PC-3 (cell line): ENCODE measurements at regions not wholly inside any gene's neighbourhood (a gene's known extent, or its start where the extent isn't known, plus 50 kb on each side); places are given as distances from the start of the nearest gene placed in this dataset.

Experiments used
- ATAC-seq: fragments of 200-7000 bp; cut with Tn5 transposase; 2 replicates; pipeline ENCODE4 v1.9.1; 2020; ENCODE audit warnings: mild to moderate bottlenecking, moderate library complexity
- BruUV-seq: library from RNA; stranded (reverse); fragments of 400-500 nt; replicated peaks from 2 replicates; lab custom pipeline; 2021; lab: Mats Ljungman, UMichigan
- CTCF ChIA-PET: fragments of 300-600 bp; sonication (Branson Sonifier 250); formaldehyde crosslinking; loops from one replicate; lab custom pipeline; 2022; ENCODE audit warnings: antibody characterized with exemption; lab: Charles Lee
- POLR2A ChIA-PET: fragments of 300-600 bp; sonication (Branson Sonifier 250); formaldehyde crosslinking; loops from one replicate; lab custom pipeline; 2022; ENCODE audit warnings: antibody characterized with exemption; ENCODE audit not compliant: unreplicated experiment; lab: Charles Lee
- DNase-seq: peaks from one replicate; pipeline ENCODE4 v3.0.0-alpha.2; 2015
- H2AFZ ChIP-seq: fragments of 300-600 bp; sonication (generic); 2 replicates; pipeline ENCODE4 v1.6.0; 2016; ENCODE audit warnings: antibody characterized with exemption, low read length
- H3F3A ChIP-seq: fragments of 300-600 bp; sonication (generic); one replicate; pipeline ENCODE4 v1.6.0; 2017; ENCODE audit warnings: antibody characterized with exemption, low read length, control low read depth, mild to moderate bottlenecking; ENCODE audit not compliant: unreplicated experiment
- H3K27ac ChIP-seq: fragments of 300-600 bp; sonication (generic); 2 replicates; pipeline ENCODE4 v1.5.1; 2016; ENCODE audit warnings: mild to moderate bottlenecking, low read length
- H3K27me3 ChIP-seq: fragments of 300-600 bp; sonication (generic); 2 replicates; pipeline ENCODE4 v1.6.1; 2016; ENCODE audit warnings: low read length, mixed read lengths
- H3K36me3 ChIP-seq: fragments of 300-600 bp; sonication (generic); 2 replicates; pipeline ENCODE4 v1.6.1; 2016; ENCODE audit warnings: low read depth, mixed run types, low read length, mixed read lengths
- H3K4me1 ChIP-seq: fragments of 300-600 bp; sonication (generic); 2 replicates; pipeline ENCODE4 v1.5.1; 2016; ENCODE audit warnings: low read length; ENCODE audit not compliant: insufficient read depth
- H3K4me2 ChIP-seq: fragments of 300-600 bp; sonication (generic); 2 replicates; pipeline ENCODE4 v1.6.0; 2016; ENCODE audit warnings: low read length
- H3K4me3 ChIP-seq: fragments of 300-600 bp; sonication (generic); 2 replicates; pipeline ENCODE4 v1.5.1; 2016; ENCODE audit warnings: mild to moderate bottlenecking, low read length, mixed read lengths
- H3K79me2 ChIP-seq: fragments of 300-600 bp; sonication (generic); 2 replicates; pipeline ENCODE4 v1.6.1; 2017; ENCODE audit warnings: low read length, mixed read lengths
- H3K9ac ChIP-seq: fragments of 300-600 bp; sonication (generic); 2 replicates; pipeline ENCODE4 v1.6.0; 2016; ENCODE audit warnings: mild to moderate bottlenecking, low read length
- H3K9me2 ChIP-seq: fragments of 300-600 bp; sonication (generic); replicated peaks from 2 replicates; pipeline ENCODE4 v1.6.1; 2016; ENCODE audit warnings: mixed run types, low read length, mixed read lengths
- H3K9me3 ChIP-seq: fragments of 300-600 bp; sonication (generic); 2 replicates; pipeline ENCODE4 v1.6.1; 2016; ENCODE audit warnings: low read length, mixed read lengths
- H4K20me1 ChIP-seq: fragments of 300-600 bp; sonication (generic); 2 replicates; pipeline ENCODE4 v1.6.1; 2016; ENCODE audit warnings: low read length, mixed read lengths
- EZH2 ChIP-seq: fragments of 300-600 bp; sonication (generic); IDR thresholded peaks from one replicate; pipeline ENCODE4 v1.6.1; 2017; ENCODE audit warnings: antibody characterized with exemption, mild to moderate bottlenecking, low read length; ENCODE audit not compliant: unreplicated experiment
- EZH2phosphoT487 ChIP-seq: fragments of 300-600 bp; sonication (generic); IDR thresholded peaks from 2 replicates; pipeline ENCODE4 v1.6.1; 2018; ENCODE audit warnings: mild to moderate bottlenecking, antibody characterized with exemption, low read length, borderline replicate concordance
- intact Hi-C: fragments of 100-400 bp; cut with micrococcal nuclease; formaldehyde crosslinking; loops from 2 replicates; pipeline ENCODE4 v1.9.0; 2023
- TF ChIP-seq, protein P1 (sequence below): fragments of 300-600 bp; sonication (generic); conservative IDR thresholded peaks from 2 replicates; pipeline ENCODE4 v1.5.1; 2017; ENCODE audit warnings: antibody characterized with exemption, low read depth, mild to moderate bottlenecking, low read length

DNA sequence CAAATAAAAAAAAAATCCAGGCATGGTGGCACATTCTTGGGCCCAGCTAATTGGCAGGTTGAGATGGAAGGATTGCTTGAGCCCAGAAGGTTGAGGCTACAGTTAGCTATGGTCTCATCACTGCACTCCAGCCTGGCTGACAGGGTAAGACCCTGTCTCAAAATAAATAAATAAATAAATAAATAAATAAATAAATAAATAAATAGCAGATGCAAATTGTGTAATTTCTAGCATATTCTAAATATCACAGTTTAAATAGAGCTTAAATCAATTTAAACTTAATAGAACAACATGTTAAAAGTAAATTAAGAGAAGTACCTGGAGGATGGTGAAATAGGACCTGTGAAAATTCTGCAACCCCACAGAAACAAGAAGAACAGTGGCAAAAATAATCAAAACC is 290.5 kb downstream of the TFEC start:
- Histone ChIP-seq H3F3A (no peaks in the 10 kb centered on the region), H3K9me3 (no peaks in the 10 kb centered on the region), H3K4me1 (no peaks in the 10 kb centered on the region), H3K79me2 (no peaks in the 10 kb centered on the region), H4K20me1 (no peaks in the 10 kb centered on the region), H3K9me2 (no peaks in the 10 kb centered on the region), H3K4me3 (no peak overlapping the region), H3K36me3 (no peaks in the 10 kb centered on the region), H3K27me3 (peaks cover 21% of the 10 kb centered on the region; the same call in 1 of the 2 replicates), H3K27ac (no peak overlapping the region), H2AFZ (no peak overlapping the region), H3K9ac (no peak overlapping the region), H3K4me2 (no peak overlapping the region)
- ATAC-seq (no peak), DNase-seq (no peak)
- ChIA-PET POLR2A (interaction anchor here (0.6 kb wide), 1 partner anchor 15 kb away, joined by 6 read pairs; no protein-coding TSS in a partner anchor), CTCF (interaction anchor here (0.6 kb wide), 1 partner anchor 1077 kb away, joined by 12 read pairs; no protein-coding TSS in a partner anchor)
- intact Hi-C loops: loop anchor here (10.0 kb wide), 1 partner anchor 365 kb away; no protein-coding TSS in a partner anchor
- TF ChIP-seq, protein P1, sequence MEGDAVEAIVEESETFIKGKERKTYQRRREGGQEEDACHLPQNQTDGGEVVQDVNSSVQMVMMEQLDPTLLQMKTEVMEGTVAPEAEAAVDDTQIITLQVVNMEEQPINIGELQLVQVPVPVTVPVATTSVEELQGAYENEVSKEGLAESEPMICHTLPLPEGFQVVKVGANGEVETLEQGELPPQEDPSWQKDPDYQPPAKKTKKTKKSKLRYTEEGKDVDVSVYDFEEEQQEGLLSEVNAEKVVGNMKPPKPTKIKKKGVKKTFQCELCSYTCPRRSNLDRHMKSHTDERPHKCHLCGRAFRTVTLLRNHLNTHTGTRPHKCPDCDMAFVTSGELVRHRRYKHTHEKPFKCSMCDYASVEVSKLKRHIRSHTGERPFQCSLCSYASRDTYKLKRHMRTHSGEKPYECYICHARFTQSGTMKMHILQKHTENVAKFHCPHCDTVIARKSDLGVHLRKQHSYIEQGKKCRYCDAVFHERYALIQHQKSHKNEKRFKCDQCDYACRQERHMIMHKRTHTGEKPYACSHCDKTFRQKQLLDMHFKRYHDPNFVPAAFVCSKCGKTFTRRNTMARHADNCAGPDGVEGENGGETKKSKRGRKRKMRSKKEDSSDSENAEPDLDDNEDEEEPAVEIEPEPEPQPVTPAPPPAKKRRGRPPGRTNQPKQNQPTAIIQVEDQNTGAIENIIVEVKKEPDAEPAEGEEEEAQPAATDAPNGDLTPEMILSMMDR: no peak
- TF ChIP-seq EZH2phosphoT487 (no peak), EZH2 (no peak)
- no TSS peak for BruUV-seq

DNA sequence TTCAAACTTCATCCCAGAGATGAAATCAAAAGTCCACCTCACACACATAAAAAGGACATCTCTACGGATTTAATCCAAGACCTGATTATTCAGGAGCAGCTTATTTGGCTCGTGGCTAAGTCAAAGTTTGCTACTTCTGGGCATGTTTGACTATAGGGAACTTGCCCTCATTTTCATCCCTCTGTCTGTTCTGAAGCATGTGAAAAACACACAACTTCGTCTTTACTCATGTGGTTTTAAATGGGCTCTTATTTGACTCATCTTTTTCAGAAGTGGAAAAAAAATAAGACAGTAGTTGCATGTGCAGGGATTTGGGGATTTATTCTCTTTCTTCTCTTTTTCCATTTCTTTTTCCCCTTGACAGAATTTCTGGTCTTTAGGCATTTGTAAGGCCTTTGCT is 295.9 kb downstream of the TFEC start:
- no peak overlapping the region for H3K27ac ChIP-seq
- no peak overlapping the region for H2AFZ ChIP-seq
- no peak overlapping the region for H3K4me3 ChIP-seq
- ATAC-seq (no peak), DNase-seq (no peak)
- H3K9me2 ChIP-seq: no peaks in the 10 kb centered on the region
- H3K4me1 ChIP-seq: no peaks in the 10 kb centered on the region
- POLR2A ChIA-PET: no interaction called here
- no peak for TF ChIP-seq EZH2phosphoT487
- TF ChIP-seq, protein P1: no peak
- TF ChIP-seq EZH2: no peak
- no peaks in the 10 kb centered on the region for H3K79me2 ChIP-seq
- H3K27me3 ChIP-seq: peaks cover 56% of the 10 kb centered on the region
- H3F3A ChIP-seq: no peaks in the 10 kb centered on the region
- intact Hi-C loops: no loop called here
- BruUV-seq: no TSS peak
- H3K9me3 ChIP-seq: no peaks in the 10 kb centered on the region
- no peak overlapping the region for H3K9ac ChIP-seq
- no peaks in the 10 kb centered on the region for H3K36me3 ChIP-seq
- CTCF ChIA-PET: no interaction called here
- H4K20me1 ChIP-seq: no peaks in the 10 kb centered on the region
- no peak overlapping the region for H3K4me2 ChIP-seq

DNA sequence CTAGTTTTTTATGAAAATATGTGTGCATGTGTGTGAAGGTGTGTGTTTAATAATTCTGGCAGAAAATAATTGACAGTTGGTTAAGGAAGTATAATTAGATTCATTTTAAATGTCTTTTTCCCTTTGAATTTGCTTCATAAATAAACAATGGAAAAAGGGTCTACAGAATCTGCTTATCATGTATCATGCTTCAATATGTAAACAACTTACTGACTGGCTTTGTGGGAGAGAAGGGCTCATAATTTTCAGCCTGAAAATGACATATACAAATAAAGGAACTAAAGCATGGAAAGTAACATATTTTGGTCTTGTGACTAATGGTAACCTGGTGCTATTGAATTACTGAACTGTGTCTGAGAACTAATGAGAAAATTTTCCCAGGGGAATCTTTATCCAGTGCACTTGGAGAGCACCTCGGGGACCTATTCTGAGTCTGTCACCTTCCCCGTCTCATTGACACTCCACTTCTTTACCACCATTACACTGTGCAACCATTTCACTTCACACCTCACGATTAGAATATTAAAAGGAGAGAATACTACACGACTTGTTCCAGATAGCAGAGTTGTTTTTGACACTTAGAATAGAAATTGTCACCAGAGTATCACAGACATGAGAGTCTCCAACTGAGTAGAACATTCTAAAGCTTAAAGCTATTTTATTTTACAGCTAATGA is 298.6 kb downstream of the TFEC start:
- H3K9ac ChIP-seq: no peak overlapping the region
- H3K9me3 ChIP-seq: no peaks in the 10 kb centered on the region
- intact Hi-C loops: no loop called here
- BruUV-seq: no TSS peak
- no peaks in the 10 kb centered on the region for H4K20me1 ChIP-seq
- H3K9me2 ChIP-seq: no peaks in the 10 kb centered on the region
- CTCF ChIA-PET: no interaction called here
- H3K27ac ChIP-seq: no peak overlapping the region
- H3F3A ChIP-seq: no peaks in the 10 kb centered on the region
- TF ChIP-seq, protein P1: no peak
- TF ChIP-seq EZH2phosphoT487 (no peak), EZH2 (no peak)
- no peak overlapping the region for H3K4me3 ChIP-seq
- H2AFZ ChIP-seq: no peak overlapping the region
- no peaks in the 10 kb centered on the region for H3K4me1 ChIP-seq
- POLR2A ChIA-PET: no interaction called here
- no peaks in the 10 kb centered on the region for H3K36me3 ChIP-seq
- H3K27me3 ChIP-seq: peaks cover 74% of the 10 kb centered on the region
- DNase-seq (no peak), ATAC-seq (no peak)
- H3K4me2 ChIP-seq: no peak overlapping the region
- no peaks in the 10 kb centered on the region for H3K79me2 ChIP-seq
